ENCODE measurements at regions not wholly inside any gene's neighbourhood (a gene's known extent, or its start where the extent isn't known, plus 50 kb on each side); places are given as distances from the start of the nearest gene placed in this dataset.

DNA sequence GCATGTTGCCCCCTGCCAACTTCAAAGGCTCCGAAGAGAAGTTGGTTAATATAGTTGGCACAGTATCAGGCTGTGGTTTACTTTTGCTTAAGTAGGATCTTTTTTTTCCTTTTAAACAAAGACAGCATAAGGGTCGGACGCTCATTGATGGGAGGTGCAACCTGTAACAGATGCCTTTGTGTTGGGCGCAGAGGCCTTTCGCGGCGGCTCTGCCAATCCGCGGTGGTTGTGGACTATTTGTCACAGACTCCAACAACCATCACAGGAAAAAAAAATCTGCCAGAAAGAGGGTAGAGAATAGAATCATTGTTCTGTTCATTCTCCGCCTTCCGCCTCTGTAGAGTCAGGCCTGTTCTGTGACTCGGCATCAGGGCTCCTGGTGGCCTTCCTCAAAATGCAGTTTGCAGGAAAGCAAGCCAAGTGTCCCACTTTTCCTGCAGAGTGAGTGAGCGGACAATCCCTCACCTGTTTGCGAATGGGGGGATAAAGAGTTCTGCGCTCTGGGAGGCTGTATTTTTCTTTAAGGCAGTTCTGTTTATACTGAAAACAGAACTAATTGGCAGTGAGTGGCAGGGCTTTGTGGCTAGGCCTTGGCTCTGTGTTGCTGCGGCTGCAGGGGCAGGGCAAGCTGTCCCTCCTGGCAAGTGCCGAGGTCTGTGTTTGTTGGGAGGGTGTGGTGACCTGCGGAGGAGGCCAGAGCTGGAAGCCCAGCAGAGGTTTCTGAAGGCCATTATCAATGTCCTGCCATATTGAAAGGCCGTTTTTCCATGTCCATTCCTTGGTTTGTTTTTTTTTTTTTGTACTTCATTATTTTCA lies 83.0 kb upstream of the PIWIL1 start:
- no peak overlapping the region for H3K4me3 ChIP-seq (ENCODE audit: low read length)
- TF ChIP-seq, protein P1, sequence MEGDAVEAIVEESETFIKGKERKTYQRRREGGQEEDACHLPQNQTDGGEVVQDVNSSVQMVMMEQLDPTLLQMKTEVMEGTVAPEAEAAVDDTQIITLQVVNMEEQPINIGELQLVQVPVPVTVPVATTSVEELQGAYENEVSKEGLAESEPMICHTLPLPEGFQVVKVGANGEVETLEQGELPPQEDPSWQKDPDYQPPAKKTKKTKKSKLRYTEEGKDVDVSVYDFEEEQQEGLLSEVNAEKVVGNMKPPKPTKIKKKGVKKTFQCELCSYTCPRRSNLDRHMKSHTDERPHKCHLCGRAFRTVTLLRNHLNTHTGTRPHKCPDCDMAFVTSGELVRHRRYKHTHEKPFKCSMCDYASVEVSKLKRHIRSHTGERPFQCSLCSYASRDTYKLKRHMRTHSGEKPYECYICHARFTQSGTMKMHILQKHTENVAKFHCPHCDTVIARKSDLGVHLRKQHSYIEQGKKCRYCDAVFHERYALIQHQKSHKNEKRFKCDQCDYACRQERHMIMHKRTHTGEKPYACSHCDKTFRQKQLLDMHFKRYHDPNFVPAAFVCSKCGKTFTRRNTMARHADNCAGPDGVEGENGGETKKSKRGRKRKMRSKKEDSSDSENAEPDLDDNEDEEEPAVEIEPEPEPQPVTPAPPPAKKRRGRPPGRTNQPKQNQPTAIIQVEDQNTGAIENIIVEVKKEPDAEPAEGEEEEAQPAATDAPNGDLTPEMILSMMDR (conservative IDR thresholded peaks at IDR 0.05; ENCODE audit: low read length): no peak
- DNase-seq (ENCODE audit: low read depth): no peak

GRCh38 chr12:130258863-130259262 lies 78.8 kb upstream of the PIWIL1 start:
- no peak overlapping the region for H3K4me3 ChIP-seq (ENCODE audit: low read length)
- no peak for DNase-seq (ENCODE audit: low read depth)
- TF ChIP-seq, protein P1 (conservative IDR thresholded peaks at IDR 0.05; ENCODE audit: low read length): no peak

DNA sequence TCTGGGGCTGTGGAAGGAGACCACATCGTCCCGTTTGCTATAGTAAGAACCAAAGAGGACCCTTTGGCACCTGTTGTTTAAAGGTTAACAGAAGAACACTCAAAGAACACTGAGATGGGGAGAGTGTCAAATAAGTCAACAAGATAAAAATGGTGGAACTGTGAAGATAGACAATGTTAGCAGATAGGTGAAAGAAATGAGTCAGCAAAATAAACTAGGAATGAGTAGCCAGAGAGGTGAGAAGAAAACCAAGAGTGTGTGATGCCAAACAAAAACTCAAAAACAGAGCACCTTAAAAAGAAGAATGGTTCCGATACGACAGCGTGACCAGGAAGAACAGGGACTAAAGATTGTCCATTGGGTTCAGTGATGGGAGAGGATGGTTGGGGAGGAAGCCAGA lies 74.7 kb upstream of the PIWIL1 start:
- TF ChIP-seq, protein P1 (conservative IDR thresholded peaks at IDR 0.05; ENCODE audit: low read length): no peak

GRCh38 chr12:130263996-130264395 lies 73.7 kb upstream of the PIWIL1 start:
- DNase-seq (ENCODE audit: low read depth): no peak
- TF ChIP-seq, protein P1 (conservative IDR thresholded peaks at IDR 0.05; ENCODE audit: low read length): no peak
- H3K4me3 ChIP-seq (ENCODE audit: low read length): no peak overlapping the region

More for the DNA sequence above, 74.7 kb upstream of the PIWIL1 start:
- DNase-seq (ENCODE audit: low read depth): no peak
- no peak overlapping the region for H3K4me3 ChIP-seq (ENCODE audit: low read length)

GRCh38 chr12:130266751-130267150 lies 70.9 kb upstream of the PIWIL1 start:
- H3K4me3 ChIP-seq (ENCODE audit: low read length): no peak overlapping the region
- no peak for DNase-seq (ENCODE audit: low read depth)
- TF ChIP-seq, protein P1 (conservative IDR thresholded peaks at IDR 0.05; ENCODE audit: low read length): no peak

DNA sequence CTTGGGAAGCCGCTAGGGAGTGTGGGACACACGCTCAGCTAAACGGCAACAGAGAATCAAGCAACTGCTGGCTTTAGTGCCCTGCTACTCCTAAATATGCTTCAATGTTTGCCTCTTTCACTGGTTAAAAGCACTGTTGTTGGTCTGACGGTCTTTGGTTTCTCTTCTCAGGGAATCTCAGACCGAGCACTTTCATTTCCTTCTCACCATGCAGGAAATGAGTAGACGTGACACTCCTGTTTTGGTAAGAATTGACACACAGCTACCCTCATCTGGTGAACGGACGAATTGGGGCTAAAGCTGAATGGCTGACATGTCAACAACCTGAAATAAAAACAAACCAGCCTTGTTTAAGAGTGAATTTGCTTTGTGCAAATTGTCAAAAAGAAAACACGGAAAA lies 57.5 kb upstream of the PIWIL1 start:
- H3K4me3 ChIP-seq (ENCODE audit: low read length): peak overlapping the region; percentile 53
- DNase-seq (ENCODE audit: low read depth): peak; percentile 3
- TF ChIP-seq, protein P1 (conservative IDR thresholded peaks at IDR 0.05; ENCODE audit: low read length): peak; percentile 10

- peak overlapping the region; percentile 13; the same call in 1 of the 2 replicates for H3K4me3 ChIP-seq (ENCODE audit: low read length)
- no peak for DNase-seq (ENCODE audit: low read depth)
- TF ChIP-seq, protein P1 (conservative IDR thresholded peaks at IDR 0.05; ENCODE audit: low read length): no peak
Measured at GRCh38 chr12:130280742-130281141, 56.9 kb upstream of the PIWIL1 start.
